NCI-H460 (cell line): ENCODE measurements at regions not wholly inside any gene's neighbourhood (a gene's known extent, or its start where the extent isn't known, plus 50 kb on each side); places are given as distances from the start of the nearest gene placed in this dataset.
"Not testable (repeated sequence)": the region's sequence is repeated elsewhere in the genome, so short reads cannot be mapped to it uniquely, and the experiment has no call there.

Experiments
- DNase-seq: peaks from one replicate; pipeline ENCODE4 v3.0.0-alpha.2; 2016; ENCODE audit warnings: low read depth; ENCODE audit errors: extremely low read depth

GRCh38 chr6:122859676-122860075 is 70.6 kb downstream of the SMPDL3A start:
- DNase-seq: no peak

- no peak for DNase-seq
Observed at GRCh38 chr6:122861594-122861993, 72.5 kb downstream of the SMPDL3A start.

- no peak for DNase-seq
Observed at GRCh38 chr6:122868137-122868536, 79.1 kb downstream of the SMPDL3A start.

GRCh38 chr6:122869437-122870024 is 80.5 kb downstream of the SMPDL3A start:
- DNase-seq: peak; percentile 49

GRCh38 chr6:122871079-122871478 is 82.0 kb downstream of the SMPDL3A start:
- no peak for DNase-seq

- DNase-seq: no peak
Observed at GRCh38 chr6:122872311-122872710, 83.3 kb downstream of the SMPDL3A start.

- DNase-seq: no peak
Observed at GRCh38 chr6:122877302-122877701, 88.2 kb downstream of the SMPDL3A start.

- DNase-seq: no peak
Observed at GRCh38 chr6:122878796-122879195, 89.7 kb downstream of the SMPDL3A start.

- no peak for DNase-seq
Observed at GRCh38 chr6:122886481-122886880, 97.4 kb downstream of the SMPDL3A start.

- DNase-seq: no peak
Observed at GRCh38 chr6:122887941-122888340, 98.9 kb downstream of the SMPDL3A start.

GRCh38 chr6:122888680-122889079 is 99.6 kb downstream of the SMPDL3A start:
- not testable (repeated sequence) for DNase-seq

- DNase-seq: no peak
Observed at GRCh38 chr6:122890250-122890649, 101.2 kb downstream of the SMPDL3A start.

GRCh38 chr6:122894791-122895190 is 101.2 kb upstream of the CLVS2 start:
- no peak for DNase-seq

GRCh38 chr6:122902326-122902725 is 93.7 kb upstream of the CLVS2 start:
- no peak for DNase-seq

GRCh38 chr6:122903266-122903915 is 92.6 kb upstream of the CLVS2 start:
- no peak for DNase-seq

GRCh38 chr6:122904166-122904565 is 91.9 kb upstream of the CLVS2 start:
- no peak for DNase-seq

GRCh38 chr6:122913558-122913957 is 82.5 kb upstream of the CLVS2 start:
- no peak for DNase-seq

GRCh38 chr6:122918714-122919113 is 77.3 kb upstream of the CLVS2 start:
- no peak for DNase-seq

GRCh38 chr6:122930252-122931180 is 65.5 kb upstream of the CLVS2 start:
- DNase-seq: no peak

- DNase-seq: no peak
Observed at GRCh38 chr6:122931916-122932315, 64.1 kb upstream of the CLVS2 start.

- not testable (repeated sequence) for DNase-seq
Observed at GRCh38 chr6:122944936-122945335, 51.1 kb upstream of the CLVS2 start.
